H1 (cell line): ENCODE measurements at regions not wholly inside any gene's neighbourhood (a gene's known extent, or its start where the extent isn't known, plus 50 kb on each side); places are given as distances from the start of the nearest gene placed in this dataset.

ENCODE experiments used
- BRCA1 ChIP-seq: IDR thresholded peaks from 2 replicates; pipeline ENCODE4 v1.6.1; 2012; ENCODE audit warnings: low read depth, low read length, improper control_type of control experiment
- FOSL1 ChIP-seq: IDR thresholded peaks from 2 replicates; pipeline ENCODE4 v1.6.1; 2011; ENCODE audit warnings: mild to moderate bottlenecking, low read depth, low read length, moderate library complexity; ENCODE audit not compliant: insufficient read depth
- SP4 ChIP-seq: IDR thresholded peaks from 2 replicates; pipeline ENCODE4 v1.6.1; 2012; ENCODE audit warnings: low read length, inconsistent platforms

DNA sequence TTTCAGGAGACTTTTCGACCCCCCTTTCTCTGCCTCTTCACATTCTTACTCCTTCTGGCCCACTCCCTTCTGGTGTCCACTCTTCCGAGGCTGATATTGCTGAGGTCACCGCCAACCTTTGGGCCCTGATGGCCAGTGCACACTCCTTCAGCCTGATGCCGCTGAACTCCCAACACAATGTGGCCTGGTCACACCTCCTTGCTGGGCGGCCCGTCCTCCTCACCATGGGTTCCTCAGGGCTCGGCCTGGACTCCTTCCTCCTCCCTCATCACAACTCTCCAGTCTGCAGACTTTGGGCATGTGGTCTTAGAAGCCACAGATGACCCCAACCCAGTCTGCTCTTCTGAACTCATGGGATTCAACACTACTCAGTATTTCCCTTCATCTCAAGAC lies 583.0 kb upstream of the MGMT start (continued):
- TF ChIP-seq SP4 (no peak), FOSL1 (no peak), BRCA1 (no peak)
